Activated CD8-positive, alpha-beta memory T cell treated with anti-CD3 and anti-CD28 coated beads, Interleukin-2, amount 50 U/mL, for 1 hour (primary cell): ENCODE measurements at regions not wholly inside any gene's neighbourhood (a gene's known extent, or its start where the extent isn't known, plus 50 kb on each side); places are given as distances from the start of the nearest gene placed in this dataset.

Experiments
- DNase-seq: peaks from one replicate; pipeline ENCODE4 v3.0.0-alpha.2; 2020; ENCODE audit errors: extremely low read depth

GRCh38 chr22:48662476-48663135 is 1165.1 kb downstream of the BRD1 start:
- DNase-seq, result no peak

GRCh38 chr22:48661984-48662383 is 1165.7 kb downstream of the BRD1 start:
- DNase-seq, result no peak

- DNase-seq, result no peak
These were observed 1166.6 kb downstream of the BRD1 start for GRCh38 chr22:48660790-48661740.

GRCh38 chr22:48660104-48660789 is 1167.4 kb downstream of the BRD1 start:
- DNase-seq, result no peak

- no peak for DNase-seq
These were observed 1168.2 kb downstream of the BRD1 start for GRCh38 chr22:48659404-48659996.

GRCh38 chr22:48658871-48659270 is 1168.8 kb downstream of the BRD1 start:
- no peak for DNase-seq

- no peak for DNase-seq
These were observed 1169.4 kb downstream of the BRD1 start for GRCh38 chr22:48658246-48658645.

- no peak for DNase-seq
These were observed 1173.2 kb downstream of the BRD1 start for GRCh38 chr22:48654492-48654891.

GRCh38 chr22:48653929-48654328 is 1173.7 kb downstream of the BRD1 start:
- DNase-seq, result no peak

GRCh38 chr22:48653306-48653705 is 1174.4 kb downstream of the BRD1 start:
- no peak for DNase-seq

- DNase-seq, result no peak
These were observed 1174.9 kb downstream of the BRD1 start for GRCh38 chr22:48652796-48653195.

- no peak for DNase-seq
These were observed 1175.6 kb downstream of the BRD1 start for GRCh38 chr22:48651981-48652538.

- DNase-seq, result no peak
These were observed 1176.4 kb downstream of the BRD1 start for GRCh38 chr22:48651036-48651890.

GRCh38 chr22:48650323-48651035 is 1177.2 kb downstream of the BRD1 start:
- no peak for DNase-seq

- DNase-seq, result no peak
These were observed 1178.2 kb downstream of the BRD1 start for GRCh38 chr22:48649466-48649865.

GRCh38 chr22:48649031-48649430 is 1178.6 kb downstream of the BRD1 start:
- no peak for DNase-seq

GRCh38 chr22:48647606-48648515 is 1179.8 kb downstream of the BRD1 start:
- no peak for DNase-seq

GRCh38 chr22:48647051-48647450 is 1180.6 kb downstream of the BRD1 start:
- DNase-seq, result no peak
